ENCODE measurements at regions not wholly inside any gene's neighbourhood (a gene's known extent, or its start where the extent isn't known, plus 50 kb on each side); places are given as distances from the start of the nearest gene placed in this dataset.

DNA sequence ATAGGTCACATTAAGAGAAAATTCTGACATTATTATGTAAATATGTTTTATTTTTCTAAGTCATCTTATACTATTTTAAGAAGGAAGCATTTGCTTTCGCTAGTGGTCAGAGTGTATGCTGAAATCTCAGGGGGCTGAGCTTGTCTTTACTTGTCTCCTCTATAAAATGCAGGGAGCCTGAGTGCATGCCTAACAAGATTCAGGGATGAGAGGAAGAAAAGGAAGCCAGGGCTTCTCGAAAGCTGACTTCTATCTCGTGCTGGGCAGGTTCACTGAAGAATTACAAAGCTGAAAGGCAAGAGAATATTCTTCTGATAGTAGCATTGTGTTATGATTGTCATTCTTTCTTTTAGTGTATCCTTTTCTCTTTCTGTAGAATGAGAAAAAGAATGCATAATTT, 467.4 kb downstream of the SOX11 start:
- TF ChIP-seq ZFX (IDR thresholded peaks at IDR 0.05): no peak
- TF ChIP-seq, protein P1, sequence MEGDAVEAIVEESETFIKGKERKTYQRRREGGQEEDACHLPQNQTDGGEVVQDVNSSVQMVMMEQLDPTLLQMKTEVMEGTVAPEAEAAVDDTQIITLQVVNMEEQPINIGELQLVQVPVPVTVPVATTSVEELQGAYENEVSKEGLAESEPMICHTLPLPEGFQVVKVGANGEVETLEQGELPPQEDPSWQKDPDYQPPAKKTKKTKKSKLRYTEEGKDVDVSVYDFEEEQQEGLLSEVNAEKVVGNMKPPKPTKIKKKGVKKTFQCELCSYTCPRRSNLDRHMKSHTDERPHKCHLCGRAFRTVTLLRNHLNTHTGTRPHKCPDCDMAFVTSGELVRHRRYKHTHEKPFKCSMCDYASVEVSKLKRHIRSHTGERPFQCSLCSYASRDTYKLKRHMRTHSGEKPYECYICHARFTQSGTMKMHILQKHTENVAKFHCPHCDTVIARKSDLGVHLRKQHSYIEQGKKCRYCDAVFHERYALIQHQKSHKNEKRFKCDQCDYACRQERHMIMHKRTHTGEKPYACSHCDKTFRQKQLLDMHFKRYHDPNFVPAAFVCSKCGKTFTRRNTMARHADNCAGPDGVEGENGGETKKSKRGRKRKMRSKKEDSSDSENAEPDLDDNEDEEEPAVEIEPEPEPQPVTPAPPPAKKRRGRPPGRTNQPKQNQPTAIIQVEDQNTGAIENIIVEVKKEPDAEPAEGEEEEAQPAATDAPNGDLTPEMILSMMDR (conservative IDR thresholded peaks at IDR 0.05): no peak
- no peak overlapping the region for H3K27ac ChIP-seq

DNA sequence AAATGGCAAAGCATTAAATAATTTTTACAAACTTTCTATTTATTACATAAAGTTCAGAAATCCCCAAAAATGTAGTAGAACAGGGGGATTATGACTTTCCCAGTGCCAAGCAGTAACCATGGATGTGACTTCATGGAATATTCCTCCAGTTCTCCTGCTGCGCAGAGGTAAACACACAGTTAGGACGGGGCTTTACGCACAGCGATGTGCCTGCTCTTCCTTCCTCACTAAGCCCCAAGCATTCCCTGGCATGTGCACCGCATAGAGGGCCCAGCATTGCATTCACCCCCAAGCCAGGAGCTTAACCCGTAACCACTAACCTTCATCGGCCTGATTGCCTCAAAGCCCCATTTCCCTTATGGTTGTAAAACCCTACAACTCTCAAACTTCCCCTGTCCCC, 471.7 kb downstream of the SOX11 start:
- TF ChIP-seq, protein P1 (conservative IDR thresholded peaks at IDR 0.05): no peak
- no peak for TF ChIP-seq ZFX (IDR thresholded peaks at IDR 0.05)
- H3K27ac ChIP-seq: no peak overlapping the region

DNA sequence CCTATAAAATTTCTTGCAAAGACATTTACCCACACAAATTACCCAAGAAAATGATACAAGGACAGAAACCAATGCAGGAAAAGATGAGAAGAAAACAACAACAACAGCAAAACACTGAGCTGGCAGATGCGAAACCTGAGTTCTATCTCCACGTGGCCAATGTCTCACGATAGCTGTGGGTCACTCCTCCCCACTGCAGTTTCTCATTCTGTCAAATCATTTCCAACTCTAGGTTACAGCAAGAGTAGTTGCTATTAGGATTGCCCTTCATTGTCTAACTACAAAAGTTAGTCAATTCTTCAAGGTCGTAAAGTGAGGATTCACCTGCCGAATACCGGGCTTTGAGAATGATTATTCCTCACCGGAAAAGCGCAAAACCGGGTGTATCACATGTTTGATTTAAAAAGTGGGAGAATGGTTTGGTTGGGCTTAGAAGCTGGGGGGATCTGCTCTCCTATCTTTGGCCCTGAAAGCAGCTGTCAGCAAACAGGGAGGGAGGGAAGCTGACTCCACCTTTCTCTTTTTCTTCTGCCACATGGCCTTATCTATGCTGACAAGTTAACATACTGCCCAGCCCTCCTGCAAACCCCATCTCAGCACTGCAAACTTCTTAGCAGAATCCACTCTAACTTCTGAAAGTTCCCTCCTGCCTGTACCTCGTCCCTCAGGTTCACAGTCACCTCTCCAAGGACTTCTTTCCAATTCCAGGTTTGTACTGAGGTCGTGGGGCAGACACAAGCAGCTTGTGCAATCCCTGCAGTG, 473.0 kb downstream of the SOX11 start:
- TF ChIP-seq ZFX (IDR thresholded peaks at IDR 0.05): no peak
- TF ChIP-seq, protein P1 (conservative IDR thresholded peaks at IDR 0.05): no peak
- no peak overlapping the region for H3K27ac ChIP-seq

DNA sequence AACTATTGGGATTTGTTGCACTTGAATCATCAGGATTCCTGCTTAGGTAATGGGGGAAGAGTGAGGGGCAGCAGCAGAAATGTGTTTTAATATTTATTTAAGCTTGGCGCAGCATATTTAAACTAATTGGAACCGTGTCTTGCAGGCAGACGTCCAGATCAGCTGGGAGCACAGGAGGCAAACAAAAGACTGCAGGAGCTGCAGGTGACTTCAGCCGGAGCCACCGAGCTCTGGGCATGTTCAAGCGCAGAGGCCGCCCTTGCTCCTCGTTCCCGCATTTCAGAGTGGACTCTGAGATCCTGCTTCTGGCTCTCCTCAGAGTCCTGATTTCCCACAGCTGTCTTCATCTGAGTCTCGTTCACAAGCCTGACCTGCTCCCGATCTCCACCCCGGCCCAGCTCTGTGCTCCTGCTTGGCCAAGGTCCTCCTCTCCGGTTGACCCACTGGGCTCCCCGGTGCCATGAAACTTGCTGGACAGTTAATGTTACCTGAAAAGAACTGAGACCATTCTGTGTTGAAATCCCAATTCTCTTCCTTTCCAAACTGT, 475.5 kb downstream of the SOX11 start:
- TF ChIP-seq, protein P1 (conservative IDR thresholded peaks at IDR 0.05): no peak
- no peak for TF ChIP-seq ZFX (IDR thresholded peaks at IDR 0.05)
- H3K27ac ChIP-seq: no peak overlapping the region

DNA sequence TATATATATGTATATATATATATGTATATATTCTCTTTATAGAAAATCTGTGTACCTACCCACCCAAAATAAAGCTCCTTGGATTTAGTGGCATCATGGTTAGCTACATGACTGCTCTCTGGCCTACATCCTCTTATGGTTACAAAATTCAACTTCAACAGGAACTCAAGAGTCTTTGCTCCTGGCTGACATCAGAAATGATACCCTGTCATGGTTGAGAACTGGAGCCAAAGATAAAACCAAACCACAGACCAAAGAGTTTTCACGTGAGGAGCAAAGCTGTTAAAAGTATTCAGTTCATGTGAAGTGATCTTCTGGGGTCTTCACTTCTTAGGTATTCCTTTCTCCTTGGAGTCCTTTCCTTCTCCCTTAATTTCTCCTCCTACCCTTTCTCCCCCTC, 476.3 kb downstream of the SOX11 start:
- TF ChIP-seq, protein P1 (conservative IDR thresholded peaks at IDR 0.05): no peak
- TF ChIP-seq ZFX (IDR thresholded peaks at IDR 0.05): no peak
- no peak overlapping the region for H3K27ac ChIP-seq

DNA sequence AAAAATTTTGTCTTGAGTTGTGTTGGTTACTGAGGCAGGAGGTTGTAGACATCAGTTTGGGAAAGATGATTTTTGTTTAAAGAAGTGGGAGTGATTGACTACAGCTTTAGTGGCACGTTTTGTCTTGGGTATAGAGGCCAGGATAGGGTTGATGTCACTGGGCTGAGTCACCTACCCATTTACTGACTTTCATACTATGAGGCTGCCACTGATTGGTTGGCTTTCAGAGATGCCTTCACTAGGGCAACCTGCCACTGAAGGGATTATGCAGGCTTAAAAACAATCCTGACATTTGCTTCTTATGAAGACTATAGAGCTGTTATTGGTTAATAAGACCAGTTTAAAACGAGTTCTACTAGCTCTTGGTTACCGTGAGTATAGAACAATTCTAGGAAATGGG, 479.1 kb downstream of the SOX11 start:
- H3K27ac ChIP-seq: no peak overlapping the region
- TF ChIP-seq, protein P1 (conservative IDR thresholded peaks at IDR 0.05): no peak
- no peak for TF ChIP-seq ZFX (IDR thresholded peaks at IDR 0.05)

DNA sequence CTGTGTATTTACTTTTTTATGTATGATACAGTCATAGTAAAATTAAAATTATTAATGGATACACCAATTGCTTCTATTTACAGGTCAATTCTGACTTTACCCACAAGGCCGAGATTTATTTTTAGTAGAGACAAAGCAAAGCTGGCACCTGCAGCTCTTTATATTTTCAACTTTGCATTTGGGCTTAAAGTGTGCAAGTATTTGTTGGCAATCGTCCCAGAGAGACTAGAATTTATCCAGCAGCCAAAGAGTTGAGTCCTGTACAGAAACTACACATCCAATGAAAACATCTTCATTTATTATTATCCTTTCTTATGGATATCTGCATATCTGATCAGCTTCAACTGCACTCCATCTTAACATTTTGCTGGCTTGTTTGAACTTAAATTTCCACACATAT, 485.6 kb downstream of the SOX11 start:
- no peak overlapping the region for H3K27ac ChIP-seq
- TF ChIP-seq ZFX (IDR thresholded peaks at IDR 0.05): no peak
- TF ChIP-seq, protein P1 (conservative IDR thresholded peaks at IDR 0.05): no peak
